ENCODE measurements at regions not wholly inside any gene's neighbourhood (a gene's known extent, or its start where the extent isn't known, plus 50 kb on each side); places are given as distances from the start of the nearest gene placed in this dataset.

GRCh38 chr2:16496426-16497388, 168.9 kb downstream of the CYRIA start:
- DNase-seq = no peak

- DNase-seq = no peak
Measured at GRCh38 chr2:16495509-16496208, 170.0 kb downstream of the CYRIA start.

GRCh38 chr2:16494836-16495508, 170.7 kb downstream of the CYRIA start:
- no peak for DNase-seq

- DNase-seq = no peak
Measured at GRCh38 chr2:16493788-16494187, 171.8 kb downstream of the CYRIA start.

GRCh38 chr2:16487686-16488085, 177.9 kb downstream of the CYRIA start:
- DNase-seq = no peak

- no peak for DNase-seq
Measured at GRCh38 chr2:16485251-16485650, 180.4 kb downstream of the CYRIA start.

GRCh38 chr2:16482460-16482859, 183.2 kb downstream of the CYRIA start:
- no peak for DNase-seq

- DNase-seq = no peak
Measured at GRCh38 chr2:16481351-16481750, 184.3 kb downstream of the CYRIA start.

GRCh38 chr2:16479721-16480120, 185.9 kb downstream of the CYRIA start:
- no peak for DNase-seq

GRCh38 chr2:16478434-16479210, 187.0 kb downstream of the CYRIA start:
- DNase-seq = no peak

GRCh38 chr2:16477648-16478047, 188.0 kb downstream of the CYRIA start:
- DNase-seq = no peak

- DNase-seq = no peak
Measured at GRCh38 chr2:16476866-16477265, 188.8 kb downstream of the CYRIA start.

GRCh38 chr2:16475986-16476567, 189.6 kb downstream of the CYRIA start:
- no peak for DNase-seq

GRCh38 chr2:16475586-16475985, 190.0 kb downstream of the CYRIA start:
- DNase-seq = no peak

GRCh38 chr2:16473575-16473974, 192.1 kb downstream of the CYRIA start:
- no peak for DNase-seq

GRCh38 chr2:16470936-16471490, 194.6 kb downstream of the CYRIA start:
- no peak for DNase-seq

GRCh38 chr2:16466821-16467151, 198.8 kb downstream of the CYRIA start:
- DNase-seq = no peak

GRCh38 chr2:16466133-16466820, 199.4 kb downstream of the CYRIA start:
- no peak for DNase-seq

- no peak for DNase-seq
Measured at GRCh38 chr2:16464641-16465040, 201.0 kb downstream of the CYRIA start.

GRCh38 chr2:16462958-16463357, 202.7 kb downstream of the CYRIA start:
- no peak for DNase-seq

GRCh38 chr2:16461672-16462071, 204.0 kb downstream of the CYRIA start:
- no peak for DNase-seq

- DNase-seq = no peak
Measured at GRCh38 chr2:16459606-16460005, 206.0 kb downstream of the CYRIA start.
